22Rv1 (cell line): ENCODE measurements at regions not wholly inside any gene's neighbourhood (a gene's known extent, or its start where the extent isn't known, plus 50 kb on each side); places are given as distances from the start of the nearest gene placed in this dataset.

ENCODE experiments used
- H3K27ac ChIP-seq: fragments of 450-650 bp; 2 replicates; pipeline ENCODE4 v1.5.1; 2017
- ZFX ChIP-seq: fragments of 450-650 bp; IDR thresholded peaks from 2 replicates; pipeline ENCODE4 v1.6.1; 2017; ENCODE audit warnings: antibody characterized with exemption, borderline replicate concordance
- TF ChIP-seq, protein P1 (sequence below): fragments of 450-650 bp; IDR thresholded peaks from 2 replicates; pipeline ENCODE4 v1.5.1; 2017; ENCODE audit warnings: mild to moderate bottlenecking

DNA sequence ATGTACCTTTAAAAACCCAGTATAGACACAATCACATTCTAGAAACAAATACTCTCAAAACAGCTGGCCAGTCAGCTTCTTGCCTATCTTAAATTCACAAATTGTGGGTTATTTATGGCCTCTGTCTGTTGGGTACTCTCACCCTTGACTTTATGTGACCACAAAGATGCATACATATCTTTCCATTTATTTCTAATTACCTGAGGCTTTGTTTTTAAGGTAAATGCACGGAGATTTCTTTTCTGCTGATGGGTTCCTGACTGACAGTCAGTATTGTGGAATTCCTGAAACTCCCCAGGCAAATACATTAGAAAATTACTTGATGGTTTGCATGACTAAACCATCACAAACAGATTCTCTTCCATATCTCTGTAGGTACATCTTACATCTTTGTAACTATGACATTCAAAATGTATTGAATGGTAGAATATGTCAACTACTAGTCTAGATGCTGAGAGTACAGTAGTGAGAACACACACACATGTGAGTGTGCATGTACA, 107.7 kb downstream of the EDEM1 start:
- no peak overlapping the region for H3K27ac ChIP-seq
- TF ChIP-seq, protein P1, sequence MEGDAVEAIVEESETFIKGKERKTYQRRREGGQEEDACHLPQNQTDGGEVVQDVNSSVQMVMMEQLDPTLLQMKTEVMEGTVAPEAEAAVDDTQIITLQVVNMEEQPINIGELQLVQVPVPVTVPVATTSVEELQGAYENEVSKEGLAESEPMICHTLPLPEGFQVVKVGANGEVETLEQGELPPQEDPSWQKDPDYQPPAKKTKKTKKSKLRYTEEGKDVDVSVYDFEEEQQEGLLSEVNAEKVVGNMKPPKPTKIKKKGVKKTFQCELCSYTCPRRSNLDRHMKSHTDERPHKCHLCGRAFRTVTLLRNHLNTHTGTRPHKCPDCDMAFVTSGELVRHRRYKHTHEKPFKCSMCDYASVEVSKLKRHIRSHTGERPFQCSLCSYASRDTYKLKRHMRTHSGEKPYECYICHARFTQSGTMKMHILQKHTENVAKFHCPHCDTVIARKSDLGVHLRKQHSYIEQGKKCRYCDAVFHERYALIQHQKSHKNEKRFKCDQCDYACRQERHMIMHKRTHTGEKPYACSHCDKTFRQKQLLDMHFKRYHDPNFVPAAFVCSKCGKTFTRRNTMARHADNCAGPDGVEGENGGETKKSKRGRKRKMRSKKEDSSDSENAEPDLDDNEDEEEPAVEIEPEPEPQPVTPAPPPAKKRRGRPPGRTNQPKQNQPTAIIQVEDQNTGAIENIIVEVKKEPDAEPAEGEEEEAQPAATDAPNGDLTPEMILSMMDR = no peak
- TF ChIP-seq ZFX = no peak

DNA sequence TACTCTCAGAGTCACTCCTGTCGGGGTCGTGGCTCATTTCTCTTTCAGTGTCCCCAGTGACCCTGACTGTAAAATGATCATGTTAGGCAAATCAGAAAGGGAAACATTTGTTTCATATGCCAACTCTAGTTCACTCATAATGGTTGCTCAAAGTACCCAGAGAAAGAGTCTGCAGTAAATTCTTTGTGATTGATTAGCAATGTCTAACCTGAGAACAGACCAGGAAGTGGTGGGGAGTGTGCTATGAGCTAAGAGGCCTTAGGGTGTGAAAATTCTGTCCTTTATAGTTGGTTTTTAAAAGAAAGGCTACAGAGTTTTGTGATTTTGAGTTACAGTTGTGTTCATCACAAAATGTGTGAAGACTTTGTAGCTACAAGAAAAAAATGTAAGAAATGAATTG, 108.9 kb downstream of the EDEM1 start:
- no peak overlapping the region for H3K27ac ChIP-seq
- no peak for TF ChIP-seq ZFX

DNA sequence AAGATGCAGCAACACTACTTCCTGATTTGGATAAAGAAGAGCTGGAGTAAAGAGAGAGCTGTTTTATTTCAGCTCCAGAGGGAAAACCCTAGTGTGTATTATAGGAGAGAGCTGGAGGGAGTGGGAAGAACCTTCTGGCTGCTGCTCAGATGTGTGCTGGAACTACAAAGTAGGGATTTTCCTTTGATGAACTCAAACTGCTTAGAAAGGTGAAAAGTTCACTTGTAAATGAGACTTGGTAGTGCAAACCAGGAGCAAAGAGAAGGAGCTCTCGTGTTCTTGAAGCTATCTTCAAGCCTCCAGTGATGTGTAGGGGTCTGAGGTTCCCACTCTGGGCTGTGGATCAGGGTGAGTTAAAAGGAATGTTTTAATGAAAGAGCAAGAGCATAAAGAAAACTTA, 110.4 kb downstream of the EDEM1 start:
- H3K27ac ChIP-seq = no peak overlapping the region
- TF ChIP-seq, protein P1 = no peak
- TF ChIP-seq ZFX = no peak

DNA sequence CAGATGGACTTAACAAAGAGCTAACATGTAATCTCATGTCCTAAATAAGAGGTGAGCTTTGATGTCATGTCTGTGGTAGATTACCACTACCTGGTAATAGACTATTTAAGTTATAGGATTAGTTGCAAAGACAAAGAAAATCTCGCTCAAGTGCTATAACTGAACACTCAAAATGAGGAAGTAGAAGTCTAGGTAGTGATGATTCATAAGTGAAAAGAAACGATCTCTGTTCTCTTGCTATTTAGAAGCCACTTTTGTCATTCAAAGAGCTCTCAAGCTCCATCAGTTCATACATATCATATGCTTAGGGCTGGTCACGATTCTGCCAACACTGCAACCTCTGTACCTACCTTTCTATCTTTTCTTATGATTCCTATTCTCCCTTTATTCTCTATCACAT, 110.9 kb downstream of the EDEM1 start:
- TF ChIP-seq, protein P1 = no peak
- TF ChIP-seq ZFX = no peak
- no peak overlapping the region for H3K27ac ChIP-seq

DNA sequence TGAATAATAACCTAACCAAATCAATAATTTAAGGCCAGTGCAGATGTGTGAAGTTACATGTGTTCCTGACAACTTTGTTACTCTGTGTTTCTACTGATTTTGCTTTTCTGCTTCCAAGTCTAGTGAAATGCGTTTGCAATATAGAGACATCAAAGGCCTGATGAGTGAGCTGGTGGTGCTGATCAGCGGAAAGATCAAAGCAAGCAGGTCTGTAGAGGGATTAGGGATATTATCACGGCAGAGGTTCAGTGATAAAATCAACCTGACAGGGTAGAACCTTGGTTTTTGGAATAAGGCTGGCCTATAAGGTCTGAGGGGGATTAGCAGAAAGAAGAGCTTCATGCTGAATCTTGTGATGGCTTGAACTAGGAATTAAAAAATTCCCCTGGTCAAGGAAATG, 111.7 kb downstream of the EDEM1 start:
- no peak overlapping the region for H3K27ac ChIP-seq

DNA sequence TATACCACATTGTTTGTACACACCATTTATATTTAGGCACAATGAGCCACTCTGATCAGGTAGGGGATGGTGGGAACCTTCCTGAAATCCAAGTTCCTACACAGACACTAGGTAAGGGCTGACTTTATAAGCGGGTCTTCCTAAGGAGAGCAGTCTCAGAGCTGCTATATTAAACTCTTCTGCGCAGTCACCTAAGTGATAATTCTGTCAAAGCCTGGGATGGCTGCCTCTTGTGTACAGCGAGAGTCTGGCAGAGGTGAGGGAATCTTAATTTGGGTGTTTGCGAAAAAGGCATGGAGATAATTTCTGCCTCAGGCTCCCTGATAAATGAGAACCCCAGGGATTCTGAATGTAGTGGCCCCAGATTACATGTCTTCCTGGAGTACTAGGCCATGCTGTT, 113.1 kb downstream of the EDEM1 start:
- H3K27ac ChIP-seq = no peak overlapping the region
- TF ChIP-seq ZFX = no peak
- TF ChIP-seq, protein P1 = no peak

More for the DNA sequence above, 111.7 kb downstream of the EDEM1 start:
- TF ChIP-seq, protein P1 = no peak
- TF ChIP-seq ZFX = no peak

DNA sequence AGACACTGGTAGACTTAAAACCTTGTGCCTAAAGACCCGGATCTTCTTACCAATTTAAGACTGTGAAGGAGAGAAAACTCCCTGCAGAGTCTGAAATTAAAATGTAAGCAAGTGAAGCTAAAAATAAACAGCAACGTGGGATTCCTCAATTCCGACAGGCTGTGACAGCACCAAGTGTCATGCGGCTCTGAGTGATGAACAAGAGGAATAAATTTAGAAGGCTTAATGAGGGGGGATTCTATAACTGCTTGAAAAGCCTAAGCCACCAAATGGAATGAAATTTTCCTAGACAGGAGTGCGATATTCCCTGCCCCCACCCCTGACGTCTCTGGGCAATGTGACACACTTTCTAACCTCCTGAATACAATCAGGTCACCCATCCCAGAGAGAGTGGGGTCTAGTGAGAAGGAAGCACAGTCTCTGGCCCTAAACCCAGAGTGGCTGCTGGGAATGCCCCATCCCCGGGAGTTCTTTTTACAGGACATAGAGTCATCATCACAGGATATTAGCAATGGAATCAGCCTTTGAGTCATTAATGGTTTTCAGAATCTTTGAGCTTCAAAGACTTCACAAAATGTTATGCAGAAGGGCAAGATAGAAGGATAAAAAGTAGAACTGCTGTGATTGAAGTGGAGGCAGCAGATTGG, 114.3 kb downstream of the EDEM1 start:
- TF ChIP-seq ZFX = no peak
- TF ChIP-seq, protein P1 = no peak
- H3K27ac ChIP-seq = no peak overlapping the region

DNA sequence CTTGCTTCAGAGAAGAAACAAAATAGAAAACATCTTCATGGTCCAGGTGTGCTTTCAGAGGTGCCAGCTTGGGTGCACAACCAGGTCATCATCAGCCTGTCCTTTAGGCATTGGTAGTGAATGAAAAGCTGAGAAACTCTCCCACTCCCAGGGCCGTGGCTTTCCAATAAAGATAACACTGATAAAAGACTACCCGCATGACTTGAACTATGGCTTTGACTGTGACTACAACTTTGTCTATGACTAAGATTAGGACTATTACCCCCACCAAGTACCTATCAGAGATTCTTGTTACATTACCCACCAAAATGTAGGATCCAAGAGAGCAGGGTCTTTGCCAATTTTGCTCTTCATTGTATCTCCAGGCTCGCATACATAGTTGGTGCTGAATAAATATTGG, 115.2 kb downstream of the EDEM1 start:
- TF ChIP-seq, protein P1 = no peak
- TF ChIP-seq ZFX = no peak
- no peak overlapping the region for H3K27ac ChIP-seq
